Kidney (tissue), 13 donors: ENCODE measurements at regions not wholly inside any gene's neighbourhood (a gene's known extent, or its start where the extent isn't known, plus 50 kb on each side); places are given as distances from the start of the nearest gene placed in this dataset.
A peak's percentile ranks its signal among the peaks of the same experiment; 100 is the strongest.

Source experiments
- DNase-seq, 5 donors: peaks; one replicate each; pipeline ENCODE4 v3.0.0-alpha.2; 2013 to 2020
- FAIRE-seq: peaks from 2 replicates; lab custom pipeline; 2012; peaks lifted over from hg19 to GRCh38; lab: Jason Lieb, UNC
- H3K27ac ChIP-seq, 2 donors: one replicate each; pipeline ENCODE4 v1.7.0; 2013; ENCODE audit warnings: low read depth in 2 of 2, low read length in 2 of 2, inconsistent platforms in 1 of 2
- H3K27me3 ChIP-seq: one replicate; pipeline ENCODE4 v1.7.1; 2013; ENCODE audit warnings: low read length, inconsistent platforms; ENCODE audit not compliant: control insufficient read depth, insufficient read depth
- H3K36me3 ChIP-seq, 3 donors: one replicate each; pipeline versions ENCODE4 v1.7.0 to v1.7.1; 2013; ENCODE audit warnings: low read length in 3 of 3, control low read depth in 1 of 3, inconsistent platforms in 1 of 3; ENCODE audit not compliant: insufficient read depth in 3 of 3, control insufficient read depth in 2 of 3
- H3K4me1 ChIP-seq, 3 donors: one replicate each; pipeline versions ENCODE4 v1.7.0 to v1.7.1; 2013; ENCODE audit warnings: low read length in 3 of 3, inconsistent platforms in 1 of 3, low read depth in 1 of 3; ENCODE audit not compliant: control insufficient read depth in 2 of 3, insufficient read depth in 2 of 3
- H3K4me3 ChIP-seq, 3 donors: one replicate each; pipeline versions ENCODE4 v1.7.0 to v1.8.1; 2013; ENCODE audit warnings: low read length in 3 of 3, control low read depth in 1 of 3, inconsistent platforms in 1 of 3
- H3K9ac ChIP-seq, 3 donors: one replicate each; pipeline versions ENCODE4 v1.7.0 to v1.7.1; 2013; ENCODE audit warnings: low read length in 3 of 3, control low read depth in 1 of 3, inconsistent platforms in 1 of 3
- H3K9me3 ChIP-seq, 3 donors: one replicate each; pipeline versions ENCODE4 v1.7.0 to v1.7.1; 2013; ENCODE audit warnings: low read length in 3 of 3, control low read depth in 1 of 3, inconsistent platforms in 1 of 3; ENCODE audit not compliant: control insufficient read depth in 2 of 3, insufficient read depth in 1 of 3
- CTCF ChIP-seq: IDR thresholded peaks from 3 replicates; pipeline ENCODE4 v1.5.1; 2012; ENCODE audit warnings: mild to moderate bottlenecking, moderate library complexity, borderline replicate concordance; ENCODE audit not compliant: insufficient read depth; ENCODE audit errors: extremely low read depth
- intact Hi-C: fragments of 100-400 bp; cut with DNase I; formaldehyde crosslinking; loops from one replicate; pipeline ENCODE4 v1.11.1; 2022
- donor health status: control.
- donor health status: control.
- donor health status: control.
- donor health status: control.
- donor health status: control.
- donor health status: DM: yes; HTN: yes; CAD: no.
- donor health status: Normal renal cell carcinoma (clear cell type).

DNA sequence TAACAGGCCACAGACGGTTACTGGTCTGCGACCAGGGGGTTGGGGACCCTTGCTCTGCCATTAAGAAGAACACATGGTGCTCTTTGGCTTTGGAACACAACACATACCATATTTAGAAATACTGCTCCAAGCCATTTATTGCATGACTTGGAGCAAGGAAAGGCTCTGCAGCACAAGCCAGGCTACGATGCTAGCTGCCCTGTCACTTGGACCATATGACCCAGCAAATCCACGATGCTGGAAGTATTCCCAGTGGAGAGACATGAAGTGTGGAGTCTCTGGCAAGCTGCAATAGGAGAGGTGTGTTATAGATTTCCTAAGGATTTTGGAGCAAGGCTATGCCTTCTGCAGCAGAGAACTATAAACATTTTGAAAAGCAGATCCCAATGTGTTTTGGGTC is 171.2 kb downstream of the HAUS1 start:
- H3K27me3 ChIP-seq = no peaks in the 10 kb centered on the region
- H3K4me1 ChIP-seq = no peaks in the 10 kb centered on the region
- TF ChIP-seq CTCF = no peak
- DNase-seq = no peak
- H3K36me3 ChIP-seq = peaks cover 0 to 2% (median 0%) of the 10 kb centered on the region in 3 donors
- no peak overlapping the region for H3K27ac ChIP-seq
- no peaks in the 10 kb centered on the region for H3K9me3 ChIP-seq
- FAIRE-seq = no peak
- no peak overlapping the region for H3K9ac ChIP-seq
- H3K4me3 ChIP-seq = no peak overlapping the region
- intact Hi-C loops = no loop called here

GRCh38 chr18:46276748-46277147 is 172.6 kb downstream of the HAUS1 start:
- no peaks in the 10 kb centered on the region for H3K9me3 ChIP-seq
- H3K36me3 ChIP-seq = no peaks in the 10 kb centered on the region
- intact Hi-C loops = no loop called here
- no peak overlapping the region for H3K4me3 ChIP-seq
- no peak overlapping the region for H3K27ac ChIP-seq
- H3K4me1 ChIP-seq = no peaks in the 10 kb centered on the region
- FAIRE-seq (no peak), DNase-seq (no peak)
- H3K27me3 ChIP-seq = no peaks in the 10 kb centered on the region
- H3K9ac ChIP-seq = no peak overlapping the region
- no peak for TF ChIP-seq CTCF

GRCh38 chr18:46278481-46279465 is 174.6 kb downstream of the HAUS1 start:
- H3K9me3 ChIP-seq = no peaks in the 10 kb centered on the region
- no peak for TF ChIP-seq CTCF
- H3K4me1 ChIP-seq = no peaks in the 10 kb centered on the region
- H3K36me3 ChIP-seq = no peaks in the 10 kb centered on the region
- H3K9ac ChIP-seq = no peak overlapping the region
- no peak for FAIRE-seq
- intact Hi-C loops = no loop called here
- no peak overlapping the region for H3K4me3 ChIP-seq
- DNase-seq = peak in 1 of 5 donors; percentile 16
- no peaks in the 10 kb centered on the region for H3K27me3 ChIP-seq
- H3K27ac ChIP-seq = no peak overlapping the region
